H1 (cell line): ENCODE measurements at regions not wholly inside any gene's neighbourhood (a gene's known extent, or its start where the extent isn't known, plus 50 kb on each side); places are given as distances from the start of the nearest gene placed in this dataset.

ENCODE experiments used
- CTCF ChIA-PET: fragments of 300-600 bp; sonication (Branson Sonifier 250); formaldehyde crosslinking; loops from one replicate; lab custom pipeline; 2021; ENCODE audit not compliant: partially characterized antibody; lab: Charles Lee
- POLR2A ChIA-PET: fragments of 300-600 bp; sonication (Branson Sonifier 250); formaldehyde crosslinking; loops from one replicate; lab custom pipeline; 2021; ENCODE audit warnings: inconsistent platforms; ENCODE audit not compliant: partially characterized antibody; lab: Charles Lee
- DNase-seq, 2 experiments: peaks; one replicate each; pipeline versions ENCODE4 v3.0.0 to v3.0.0-alpha.2; 2010 to 2022; ENCODE audit warnings: low spot score in 2 of 2, low read depth in 1 of 2, mixed read lengths in 1 of 2
- FAIRE-seq: peaks from 2 replicates; lab custom pipeline; 2011; peaks lifted over from hg19 to GRCh38; lab: Jason Lieb, UNC
- H2AFZ ChIP-seq: 2 replicates; pipeline ENCODE4 v1.8.1; 2012; ENCODE audit warnings: low read length, inconsistent platforms
- H2AK5ac ChIP-seq: 2 replicates; pipeline ENCODE4 v1.6.1; 2013; ENCODE audit warnings: low read depth, low read length
- H2BK120ac ChIP-seq: replicated peaks from 2 replicates; pipeline ENCODE3; 2013; ENCODE audit warnings: low read depth, low read length, inconsistent platforms
- H2BK12ac ChIP-seq: 2 replicates; pipeline ENCODE4 v1.6.1; 2013; ENCODE audit warnings: low read depth, low read length
- H2BK15ac ChIP-seq: 2 replicates; pipeline ENCODE4 v1.6.1; 2013; ENCODE audit warnings: low read length
- H2BK20ac ChIP-seq: 2 replicates; pipeline ENCODE4 v1.6.1; 2013; ENCODE audit warnings: low read length
- H2BK5ac ChIP-seq: 2 replicates; pipeline ENCODE4 v1.6.1; 2013; ENCODE audit warnings: low read depth, low read length
- H3K14ac ChIP-seq: 2 replicates; pipeline ENCODE4 v1.6.1; 2013; ENCODE audit warnings: inconsistent platforms; ENCODE audit not compliant: insufficient read length
- H3K18ac ChIP-seq: 2 replicates; pipeline ENCODE4 v1.6.1; 2013; ENCODE audit warnings: low read length; ENCODE audit errors: extremely low read depth
- H3K23ac ChIP-seq: 2 replicates; pipeline ENCODE4 v1.6.1; 2013; ENCODE audit warnings: inconsistent platforms; ENCODE audit not compliant: insufficient read length
- H3K23me2 ChIP-seq: 2 replicates; pipeline ENCODE4 v1.6.1; 2013; ENCODE audit warnings: low read depth, low read length
- H3K27ac ChIP-seq: 2 replicates; pipeline ENCODE4 v1.6.1; 2011; ENCODE audit warnings: low read depth, low read length, inconsistent platforms
- H3K27me3 ChIP-seq, 4 experiments: replicated peaks in 1 of 4; 1 replicate in 1 of 4; 2 replicates in 3 of 4; pipeline versions ENCODE4 v1.6.1 to v1.8.1; 2011 to 2013; ENCODE audit warnings: low read length in 3 of 4, mild to moderate bottlenecking in 3 of 4, inconsistent platforms in 2 of 4, mixed read lengths in 2 of 4, moderate library complexity in 1 of 4; ENCODE audit not compliant: control insufficient read depth in 3 of 4, insufficient read depth in 3 of 4; ENCODE audit errors: extremely low read depth in 1 of 4
- H3K36me3 ChIP-seq, 4 experiments: 2 replicates each; pipeline versions ENCODE4 v1.6.1 to v1.8.1; 2011 to 2013; ENCODE audit warnings: mild to moderate bottlenecking in 4 of 4, low read length in 3 of 4, moderate library complexity in 2 of 4, control low read depth in 1 of 4, inconsistent platforms in 1 of 4; ENCODE audit not compliant: insufficient read depth in 4 of 4, control insufficient read depth in 2 of 4
- H3K4ac ChIP-seq: replicated peaks from 2 replicates; pipeline ENCODE3; 2013; ENCODE audit warnings: low read length, low read depth, mixed read lengths, inconsistent platforms; ENCODE audit not compliant: insufficient read length
- H3K4me1 ChIP-seq, 4 experiments: replicated peaks in 1 of 4; 1 replicate in 1 of 4; 2 replicates in 3 of 4; pipeline versions ENCODE4 v1.6.1 to v1.8.1; 2011 to 2013; ENCODE audit warnings: low read length in 3 of 4, inconsistent platforms in 2 of 4, mixed read lengths in 1 of 4; ENCODE audit not compliant: insufficient read depth in 4 of 4, control insufficient read depth in 3 of 4
- H3K4me2 ChIP-seq, 2 experiments: 2 replicates each; pipeline versions ENCODE4 v1.6.1 to v1.8.1; 2011 to 2013; ENCODE audit warnings: low read depth in 2 of 2, low read length in 2 of 2, control low read depth in 1 of 2, inconsistent platforms in 1 of 2, mild to moderate bottlenecking in 1 of 2; ENCODE audit not compliant: insufficient read depth in 1 of 2
- H3K4me3 ChIP-seq, 4 experiments: fragments of 200-600, 300-600 bp in 1 of 4; sonication (generic), shearing (Covaris generic), sonication (Bioruptor Twin) in 1 of 4; 2 replicates each; pipeline versions ENCODE4 v1.5.1 to v1.8.1; 2011 to 2016; ENCODE audit warnings: low read length in 4 of 4, low read depth in 3 of 4, control low read depth in 2 of 4, inconsistent platforms in 2 of 4, mild to moderate bottlenecking in 2 of 4, mixed read lengths in 1 of 4, moderate library complexity in 1 of 4; ENCODE audit not compliant: insufficient read depth in 2 of 4; ENCODE audit errors: extremely low read depth in 1 of 4
- H3K56ac ChIP-seq: replicated peaks from 2 replicates; pipeline ENCODE3; 2013; ENCODE audit warnings: low read depth, mild to moderate bottlenecking, mixed read lengths, low read length, inconsistent platforms; ENCODE audit not compliant: insufficient read length
- H3K79me1 ChIP-seq: 2 replicates; pipeline ENCODE4 v1.6.1; 2013; ENCODE audit warnings: low read depth, low read length, control low read depth
- H3K79me2 ChIP-seq, 2 experiments: 2 replicates each; pipeline versions ENCODE4 v1.6.1 to v1.8.1; 2012 to 2013; ENCODE audit warnings: low read length in 2 of 2, mild to moderate bottlenecking in 2 of 2, inconsistent platforms in 1 of 2; ENCODE audit not compliant: insufficient read depth in 2 of 2, control insufficient read depth in 1 of 2
- H3K9ac ChIP-seq, 4 experiments: replicated peaks in 1 of 4; 1 replicate in 1 of 4; 2 replicates in 3 of 4; pipeline versions ENCODE4 v1.6.1 to v1.8.1; 2011 to 2013; ENCODE audit warnings: low read depth in 3 of 4, low read length in 3 of 4, control low read depth in 2 of 4, mild to moderate bottlenecking in 2 of 4, moderate library complexity in 2 of 4, inconsistent platforms in 1 of 4; ENCODE audit errors: extremely low read depth in 1 of 4
- H3K9me3 ChIP-seq, 2 experiments: 2 replicates each; pipeline versions ENCODE4 v1.6.1 to v1.8.1; 2012 to 2013; ENCODE audit warnings: mild to moderate bottlenecking in 2 of 2, moderate library complexity in 2 of 2, control low read depth in 1 of 2, inconsistent platforms in 1 of 2, low read depth in 1 of 2, low read length in 1 of 2, mixed read lengths in 1 of 2; ENCODE audit not compliant: insufficient read depth in 2 of 2
- H4K20me1 ChIP-seq, 2 experiments: replicated peaks in 1 of 2; 2 replicates each; pipeline versions ENCODE3 to v1.8.1; 2011 to 2013; ENCODE audit warnings: inconsistent platforms in 2 of 2, low read length in 2 of 2, mild to moderate bottlenecking in 1 of 2; ENCODE audit not compliant: insufficient read depth in 2 of 2, control insufficient read depth in 1 of 2
- H4K5ac ChIP-seq: 2 replicates; pipeline ENCODE4 v1.6.1; 2013; ENCODE audit warnings: low read length, low read depth, mixed read lengths, inconsistent platforms; ENCODE audit not compliant: insufficient read length
- H4K8ac ChIP-seq: 2 replicates; pipeline ENCODE4 v1.8.0; 2013; ENCODE audit warnings: mild to moderate bottlenecking, moderate library complexity, low read length, inconsistent platforms; ENCODE audit not compliant: insufficient read depth; ENCODE audit errors: extremely low read depth
- H4K91ac ChIP-seq: replicated peaks from 2 replicates; pipeline ENCODE3; 2013; ENCODE audit warnings: low read length, mixed read lengths, inconsistent platforms; ENCODE audit not compliant: insufficient read length
- CHD1 ChIP-seq: IDR thresholded peaks from 2 replicates; pipeline ENCODE4 v1.6.1; 2012; ENCODE audit warnings: low read depth, low read length, improper control_type of control experiment
- CREB1 ChIP-seq: IDR thresholded peaks from 2 replicates; pipeline ENCODE4 v1.6.1; 2012; ENCODE audit warnings: inconsistent platforms
- CTCF ChIP-seq, 3 experiments: IDR thresholded peaks; 1 replicate in 2 of 3; 2 replicates in 1 of 3; pipeline versions ENCODE4 v1.5.1 to v1.6.1; 2011; ENCODE audit warnings: low read length in 3 of 3, mild to moderate bottlenecking in 3 of 3, inconsistent platforms in 2 of 3, low read depth in 1 of 3, moderate library complexity in 1 of 3; ENCODE audit not compliant: insufficient read depth in 1 of 3; ENCODE audit errors: control extremely low read depth in 1 of 3
- GABPA ChIP-seq: IDR thresholded peaks from 2 replicates; pipeline ENCODE4 v1.6.1; 2011; ENCODE audit warnings: mild to moderate bottlenecking, low read length, moderate library complexity, borderline replicate concordance; ENCODE audit not compliant: insufficient read depth
- JUND ChIP-seq: IDR thresholded peaks from 2 replicates; pipeline ENCODE4 v1.6.1; 2011; ENCODE audit warnings: mild to moderate bottlenecking, improper control_type of control experiment, low read length
- MAX ChIP-seq: IDR thresholded peaks from 2 replicates; pipeline ENCODE4 v1.6.1; 2012; ENCODE audit warnings: inconsistent platforms
- NRF1 ChIP-seq: IDR thresholded peaks from 2 replicates; pipeline ENCODE4 v1.6.1; 2011; ENCODE audit warnings: mild to moderate bottlenecking, low read depth, low read length, improper control_type of control experiment
- POU5F1 ChIP-seq: IDR thresholded peaks from 2 replicates; pipeline ENCODE4 v1.6.1; 2011; ENCODE audit warnings: low read depth, mild to moderate bottlenecking, low read length, moderate library complexity
- RBBP5 ChIP-seq: IDR thresholded peaks from 2 replicates; pipeline ENCODE4 v1.7.1; 2012; ENCODE audit warnings: low read depth, mild to moderate bottlenecking, inconsistent platforms, low read length, moderate library complexity, borderline replicate concordance
- SP4 ChIP-seq: IDR thresholded peaks from 2 replicates; pipeline ENCODE4 v1.6.1; 2012; ENCODE audit warnings: low read length, inconsistent platforms
- SRF ChIP-seq: IDR thresholded peaks from 2 replicates; pipeline ENCODE4 v1.6.1; 2011; ENCODE audit warnings: mild to moderate bottlenecking, low read depth, low read length, moderate library complexity
- WGBS, 2 experiments: shearing (Covaris generic) in 1 of 2; methylation state at CpG; one replicate each; pipeline versions ENCODE4 v1.1.6 to v1.1.7; 2013 to 2015; ENCODE audit warnings: low lambda C conversion rate in 2 of 2, mixed read lengths in 2 of 2, inconsistent platforms in 1 of 2, low coverage in 1 of 2, missing lambda C conversion rate in 1 of 2; ENCODE audit not compliant: insufficient replicate concordance in 2 of 2, insufficient coverage in 1 of 2, insufficient read length in 1 of 2; ENCODE audit errors: extremely low coverage in 1 of 2, missing lambda C conversion rate in 1 of 2; 5-methylcytosine and 5-hydroxymethylcytosine counted together

GRCh38 chr2:12619975-12620374 is 96.8 kb upstream of the TRIB2 start:
- Histone ChIP-seq H3K4ac (no peak overlapping the region), H3K4me3 (no peak overlapping the region), H4K91ac (no peak overlapping the region), H2AK5ac (no peak overlapping the region), H4K5ac (no peak overlapping the region), H3K23me2 (no peaks in the 10 kb centered on the region), H3K27ac (no peak overlapping the region), H2BK120ac (no peak overlapping the region), H3K23ac (no peak overlapping the region), H2BK5ac (no peak overlapping the region), H3K27me3 (no peaks in the 10 kb centered on the region), H3K9me3 (no peaks in the 10 kb centered on the region), H3K9ac (no peak overlapping the region), H3K4me1 (peaks cover 0 to 4% (median 1%) of the 10 kb centered on the region in 4 experiments; a peak in 3 of 7 replicates), H3K79me2 (no peaks in the 10 kb centered on the region), H3K4me2 (no peak overlapping the region), H2BK20ac (no peak overlapping the region), H3K36me3 (no peaks in the 10 kb centered on the region), H2BK12ac (no peak overlapping the region), H4K8ac (no peak overlapping the region), H3K56ac (no peak overlapping the region), H3K79me1 (no peaks in the 10 kb centered on the region), H3K18ac (no peak overlapping the region), H2BK15ac (0 out of 2 replicates have a peak overlapping the region, but pooled peaks have one; percentile 12), H4K20me1 (no peaks in the 10 kb centered on the region), H2AFZ (no peak overlapping the region), H3K14ac (no peak overlapping the region)
- DNase-seq (no peak), FAIRE-seq (no peak)
- WGBS, 2 experiments: 96% methylated on average over 3 of the region's 3 CpGs; no CpG with 5 or more reads in 1 of the 2 experiments
- POLR2A ChIA-PET: no interaction called here
- CTCF ChIA-PET: interaction anchor here (0.5 to 1.5 kb wide), 4 partner anchors 27 to 387 kb away, joined by 3 to 5 read pairs (median 3); no protein-coding TSS in a partner anchor
- TF ChIP-seq RBBP5: no peak
- no peak for TF ChIP-seq MAX
- no peak for TF ChIP-seq CHD1
- no peak for TF ChIP-seq SRF
- no peak for TF ChIP-seq POU5F1
- no peak for TF ChIP-seq NRF1
- no peak for TF ChIP-seq GABPA
- TF ChIP-seq SP4: no peak
- no peak for TF ChIP-seq CTCF (IDR thresholded peaks at IDR 0.05; ENCODE audit: control extremely low read depth in 1 of 3, insufficient read depth in 1 of 3, low read depth in 1 of 3, low read length in 3 of 3)
- TF ChIP-seq JUND: no peak
- TF ChIP-seq CREB1: no peak
